ENCODE measurements at regions not wholly inside any gene's neighbourhood (a gene's known extent, or its start where the extent isn't known, plus 50 kb on each side); places are given as distances from the start of the nearest gene placed in this dataset.

DNA sequence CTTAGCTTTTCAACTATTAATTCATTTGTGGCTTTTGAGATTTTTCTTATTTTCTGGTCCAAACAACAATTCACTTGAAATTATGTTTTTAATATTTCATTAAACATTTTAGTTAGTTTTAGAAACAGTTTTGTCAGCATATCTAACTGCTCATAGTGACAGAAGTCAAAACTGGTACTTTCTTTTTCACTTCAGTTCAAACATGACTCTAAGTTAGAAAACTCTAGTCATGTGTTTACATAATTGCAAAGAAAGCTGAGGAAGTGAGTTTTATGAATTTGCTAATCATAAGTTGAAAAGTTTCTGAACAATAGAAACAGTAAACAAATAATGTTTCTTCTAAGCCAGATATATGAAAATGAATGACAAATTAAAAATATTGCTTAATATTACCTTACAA, 1931.0 kb downstream of the EFNA5 start:
- Histone ChIP-seq H3K27ac (ENCODE audit: low read depth in 2 of 2, low read length in 2 of 2) (no peak overlapping the region), H3K36me3 (ENCODE audit: control insufficient read depth in 2 of 3, insufficient read depth in 3 of 3, low read length in 3 of 3) (no peaks in the 10 kb centered on the region), H3K4me1 (ENCODE audit: control insufficient read depth in 2 of 3, insufficient read depth in 2 of 3, low read depth in 1 of 3, low read length in 3 of 3) (no peaks in the 10 kb centered on the region), H3K27me3 (ENCODE audit: control insufficient read depth, insufficient read depth, low read length) (no peaks in the 10 kb centered on the region), H3K9me3 (ENCODE audit: control insufficient read depth in 2 of 3, insufficient read depth in 1 of 3, low read length in 3 of 3) (peaks cover 0 to 3% (median 0%) of the 10 kb centered on the region in 3 donors), H3K9ac (ENCODE audit: low read length in 3 of 3) (no peak overlapping the region), H3K4me3 (ENCODE audit: low read length in 3 of 3) (no peak overlapping the region)
- DNase-seq, result no peak
- FAIRE-seq, result peak; percentile 54
- TF ChIP-seq, protein P1, sequence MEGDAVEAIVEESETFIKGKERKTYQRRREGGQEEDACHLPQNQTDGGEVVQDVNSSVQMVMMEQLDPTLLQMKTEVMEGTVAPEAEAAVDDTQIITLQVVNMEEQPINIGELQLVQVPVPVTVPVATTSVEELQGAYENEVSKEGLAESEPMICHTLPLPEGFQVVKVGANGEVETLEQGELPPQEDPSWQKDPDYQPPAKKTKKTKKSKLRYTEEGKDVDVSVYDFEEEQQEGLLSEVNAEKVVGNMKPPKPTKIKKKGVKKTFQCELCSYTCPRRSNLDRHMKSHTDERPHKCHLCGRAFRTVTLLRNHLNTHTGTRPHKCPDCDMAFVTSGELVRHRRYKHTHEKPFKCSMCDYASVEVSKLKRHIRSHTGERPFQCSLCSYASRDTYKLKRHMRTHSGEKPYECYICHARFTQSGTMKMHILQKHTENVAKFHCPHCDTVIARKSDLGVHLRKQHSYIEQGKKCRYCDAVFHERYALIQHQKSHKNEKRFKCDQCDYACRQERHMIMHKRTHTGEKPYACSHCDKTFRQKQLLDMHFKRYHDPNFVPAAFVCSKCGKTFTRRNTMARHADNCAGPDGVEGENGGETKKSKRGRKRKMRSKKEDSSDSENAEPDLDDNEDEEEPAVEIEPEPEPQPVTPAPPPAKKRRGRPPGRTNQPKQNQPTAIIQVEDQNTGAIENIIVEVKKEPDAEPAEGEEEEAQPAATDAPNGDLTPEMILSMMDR (IDR thresholded peaks at IDR 0.05; ENCODE audit: borderline replicate concordance, extremely low read depth, insufficient read depth), result no peak
- intact Hi-C loops (cut with DNase I), result no loop called here

DNA sequence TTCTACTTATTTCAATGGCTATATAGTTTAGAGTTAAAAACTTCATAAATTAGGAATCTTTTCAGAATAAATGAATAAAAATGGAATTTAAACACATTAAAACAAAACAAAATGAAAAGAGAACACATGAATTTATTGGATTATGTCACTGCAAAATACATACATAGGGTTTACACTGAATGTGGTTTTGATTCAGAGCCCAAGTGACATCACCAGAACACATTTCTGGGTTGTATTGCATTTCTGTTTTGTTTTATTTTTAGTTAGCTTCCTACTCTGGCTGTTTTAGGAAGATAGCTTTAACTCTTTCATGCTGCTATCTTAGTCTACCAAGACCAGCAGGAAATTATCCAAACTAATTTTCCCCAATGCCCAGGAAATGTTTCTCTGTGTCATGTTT, 1935.0 kb downstream of the EFNA5 start:
- no peak overlapping the region for H3K4me3 ChIP-seq (ENCODE audit: low read length in 3 of 3)
- TF ChIP-seq, protein P1 (IDR thresholded peaks at IDR 0.05; ENCODE audit: borderline replicate concordance, extremely low read depth, insufficient read depth), result no peak
- H3K9ac ChIP-seq (ENCODE audit: low read length in 3 of 3), result no peak overlapping the region
- no peak for FAIRE-seq
- H3K4me1 ChIP-seq (ENCODE audit: control insufficient read depth in 2 of 3, insufficient read depth in 2 of 3, low read depth in 1 of 3, low read length in 3 of 3), result no peaks in the 10 kb centered on the region
- intact Hi-C loops (cut with DNase I), result no loop called here
- H3K9me3 ChIP-seq (ENCODE audit: control insufficient read depth in 2 of 3, insufficient read depth in 1 of 3, low read length in 3 of 3), result peaks cover 0 to 3% (median 0%) of the 10 kb centered on the region in 3 donors
- no peaks in the 10 kb centered on the region for H3K27me3 ChIP-seq (ENCODE audit: control insufficient read depth, insufficient read depth, low read length)
- H3K27ac ChIP-seq (ENCODE audit: low read depth in 2 of 2, low read length in 2 of 2), result no peak overlapping the region
- DNase-seq, result no peak
- H3K36me3 ChIP-seq (ENCODE audit: control insufficient read depth in 2 of 3, insufficient read depth in 3 of 3, low read length in 3 of 3), result no peaks in the 10 kb centered on the region

DNA sequence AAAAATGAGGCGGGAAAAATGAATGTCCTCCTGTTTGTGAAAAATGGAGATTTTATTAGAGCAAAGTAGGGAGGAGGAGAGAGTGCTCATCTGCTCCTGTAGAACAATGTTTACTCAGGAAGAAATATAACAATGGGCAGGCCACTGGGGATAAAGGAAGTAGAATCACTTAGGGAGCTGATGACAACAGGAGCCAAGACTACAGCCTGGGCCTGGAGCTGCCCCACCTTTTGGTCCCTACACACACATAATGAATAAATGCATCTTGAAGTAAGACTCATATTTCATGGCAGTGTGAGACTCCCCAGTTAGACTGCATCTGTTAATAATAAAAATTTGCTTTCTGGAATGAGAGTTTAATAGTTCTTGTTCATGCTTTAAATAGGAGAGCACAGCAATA, 1939.8 kb downstream of the EFNA5 start:
- no peak overlapping the region for H3K4me3 ChIP-seq (ENCODE audit: low read length in 3 of 3)
- no peaks in the 10 kb centered on the region for H3K27me3 ChIP-seq (ENCODE audit: control insufficient read depth, insufficient read depth, low read length)
- TF ChIP-seq, protein P1 (IDR thresholded peaks at IDR 0.05; ENCODE audit: borderline replicate concordance, extremely low read depth, insufficient read depth), result no peak
- FAIRE-seq, result no peak
- no peak overlapping the region for H3K27ac ChIP-seq (ENCODE audit: low read depth in 2 of 2, low read length in 2 of 2)
- DNase-seq, result peak in 1 of 5 donors; percentile 25
- no peaks in the 10 kb centered on the region for H3K4me1 ChIP-seq (ENCODE audit: control insufficient read depth in 2 of 3, insufficient read depth in 2 of 3, low read depth in 1 of 3, low read length in 3 of 3)
- no peaks in the 10 kb centered on the region for H3K9me3 ChIP-seq (ENCODE audit: control insufficient read depth in 2 of 3, insufficient read depth in 1 of 3, low read length in 3 of 3)
- H3K36me3 ChIP-seq (ENCODE audit: control insufficient read depth in 2 of 3, insufficient read depth in 3 of 3, low read length in 3 of 3), result no peaks in the 10 kb centered on the region
- intact Hi-C loops (cut with DNase I), result no loop called here
- no peak overlapping the region for H3K9ac ChIP-seq (ENCODE audit: low read length in 3 of 3)

DNA sequence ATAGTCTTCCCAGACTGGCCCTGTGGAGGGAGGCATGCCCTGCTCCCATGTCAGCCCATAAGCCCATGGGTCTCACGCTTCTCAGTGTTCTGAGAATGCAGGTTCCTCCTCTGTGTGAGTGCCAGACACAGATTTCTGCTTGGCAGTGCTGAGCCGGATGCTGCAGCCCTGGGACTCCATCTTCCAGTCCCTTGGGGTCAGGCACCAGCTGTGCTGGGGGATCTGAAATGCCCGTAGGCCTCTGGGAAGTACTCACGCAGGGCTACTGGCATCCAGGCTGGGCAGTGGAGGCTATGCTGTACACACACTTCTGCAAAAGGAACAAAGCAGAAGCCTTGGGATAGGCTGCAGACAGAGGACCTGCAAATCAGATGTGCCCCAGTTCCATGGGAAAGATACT, 1944.6 kb downstream of the EFNA5 start:
- no peak for FAIRE-seq
- Histone ChIP-seq H3K27ac (ENCODE audit: low read depth in 2 of 2, low read length in 2 of 2) (no peak overlapping the region), H3K36me3 (ENCODE audit: control insufficient read depth in 2 of 3, insufficient read depth in 3 of 3, low read length in 3 of 3) (no peaks in the 10 kb centered on the region), H3K27me3 (ENCODE audit: control insufficient read depth, insufficient read depth, low read length) (no peaks in the 10 kb centered on the region), H3K4me3 (ENCODE audit: low read length in 3 of 3) (no peak overlapping the region), H3K9me3 (ENCODE audit: control insufficient read depth in 2 of 3, insufficient read depth in 1 of 3, low read length in 3 of 3) (peaks cover 0 to 5% (median 0%) of the 10 kb centered on the region in 3 donors), H3K4me1 (ENCODE audit: control insufficient read depth in 2 of 3, insufficient read depth in 2 of 3, low read depth in 1 of 3, low read length in 3 of 3) (no peaks in the 10 kb centered on the region), H3K9ac (ENCODE audit: low read length in 3 of 3) (no peak overlapping the region)
- no peak for DNase-seq
- intact Hi-C loops (cut with DNase I), result no loop called here
- TF ChIP-seq, protein P1 (IDR thresholded peaks at IDR 0.05; ENCODE audit: borderline replicate concordance, extremely low read depth, insufficient read depth), result no peak
